Liver (tissue), 8 donors: ENCODE measurements at regions not wholly inside any gene's neighbourhood (a gene's known extent, or its start where the extent isn't known, plus 50 kb on each side); places are given as distances from the start of the nearest gene placed in this dataset.

Experiments used
- DNase-seq: peaks from one replicate; pipeline ENCODE4 v3.0.0-alpha.2; 2017; ENCODE audit warnings: low spot score
- H3K27ac ChIP-seq, 2 donors: one replicate each; pipeline ENCODE4 v1.7.0; 2013; ENCODE audit warnings: inconsistent platforms in 2 of 2, low read length in 2 of 2, control low read depth in 1 of 2, low read depth in 1 of 2, mild to moderate bottlenecking in 1 of 2
- H3K27me3 ChIP-seq, 4 donors: one replicate each; pipeline versions ENCODE4 v1.6.1 to v1.7.0; 2013; ENCODE audit warnings: low read length in 3 of 4, inconsistent platforms in 1 of 4, mild to moderate bottlenecking in 1 of 4, moderate library complexity in 1 of 4; ENCODE audit not compliant: control insufficient read depth in 4 of 4, insufficient read depth in 4 of 4
- H3K36me3 ChIP-seq, 4 donors: one replicate each; pipeline versions ENCODE4 v1.6.1 to v1.7.0; 2013; ENCODE audit warnings: low read length in 3 of 4, mild to moderate bottlenecking in 3 of 4, low read depth in 1 of 4, moderate library complexity in 1 of 4; ENCODE audit not compliant: control insufficient read depth in 4 of 4, insufficient read depth in 3 of 4
- H3K4me1 ChIP-seq, 4 donors: one replicate each; pipeline versions ENCODE4 v1.6.1 to v1.7.0; 2013; ENCODE audit warnings: low read length in 3 of 4, mild to moderate bottlenecking in 3 of 4, moderate library complexity in 1 of 4; ENCODE audit not compliant: control insufficient read depth in 4 of 4, insufficient read depth in 4 of 4
- H3K4me3 ChIP-seq, 3 donors: one replicate each; pipeline versions ENCODE4 v1.6.1 to v1.7.0; 2013; ENCODE audit warnings: low read length in 3 of 3, control low read depth in 1 of 3, low read depth in 1 of 3, mild to moderate bottlenecking in 1 of 3
- H3K9ac ChIP-seq, 2 donors: one replicate each; pipeline ENCODE4 v1.7.0; 2013; ENCODE audit warnings: low read length in 2 of 2, mild to moderate bottlenecking in 2 of 2, moderate library complexity in 2 of 2, control low read depth in 1 of 2, low read depth in 1 of 2
- H3K9me3 ChIP-seq, 4 donors: one replicate each; pipeline versions ENCODE4 v1.6.1 to v1.7.0; 2013; ENCODE audit warnings: low read length in 3 of 4; ENCODE audit not compliant: control insufficient read depth in 4 of 4
- EGR1 ChIP-seq, 2 donors: IDR thresholded peaks; 2 replicates each; pipeline ENCODE4 v1.6.1; 2016 to 2018; ENCODE audit warnings: antibody characterized with exemption in 2 of 2, low read depth in 2 of 2
- FOXA1 ChIP-seq: IDR thresholded peaks from 2 replicates; pipeline ENCODE4 v1.6.1; 2016; ENCODE audit warnings: antibody characterized with exemption
- FOXA2 ChIP-seq: IDR thresholded peaks from 2 replicates; pipeline ENCODE4 v1.6.1; 2016; ENCODE audit warnings: antibody characterized with exemption
- HNF4A ChIP-seq, 2 donors: conservative IDR thresholded peaks; 2 replicates each; pipeline ENCODE4 v1.6.1; 2016; ENCODE audit warnings: antibody characterized with exemption in 2 of 2, mild to moderate bottlenecking in 2 of 2
- HNF4G ChIP-seq: IDR thresholded peaks from 2 replicates; pipeline ENCODE4 v1.6.1; 2016; ENCODE audit warnings: antibody characterized with exemption
- JUND ChIP-seq, 2 donors: IDR thresholded peaks; 2 replicates each; pipeline ENCODE4 v1.6.1; 2016; ENCODE audit warnings: antibody characterized with exemption in 2 of 2
- NR2F2 ChIP-seq: IDR thresholded peaks from 2 replicates; pipeline ENCODE4 v1.6.1; 2016; ENCODE audit warnings: antibody characterized with exemption
- RAD21 ChIP-seq, 2 donors: IDR thresholded peaks; 2 replicates each; pipeline ENCODE4 v1.6.1; 2016; ENCODE audit warnings: antibody characterized with exemption in 2 of 2, mild to moderate bottlenecking in 2 of 2
- RXRA ChIP-seq, 2 donors: IDR thresholded peaks; 2 replicates each; pipeline ENCODE4 v1.6.1; 2017 to 2018; ENCODE audit warnings: antibody characterized with exemption in 2 of 2, mild to moderate bottlenecking in 1 of 2
- SP1 ChIP-seq: IDR thresholded peaks from 2 replicates; pipeline ENCODE4 v1.6.1; 2018; ENCODE audit warnings: antibody characterized with exemption, mild to moderate bottlenecking
- TAF1 ChIP-seq: conservative IDR thresholded peaks from 2 replicates; pipeline ENCODE4 v1.6.1; 2016; ENCODE audit warnings: antibody characterized with exemption, mild to moderate bottlenecking
- YY1 ChIP-seq: IDR thresholded peaks from 2 replicates; pipeline ENCODE4 v1.6.1; 2016; ENCODE audit warnings: antibody characterized with exemption, mild to moderate bottlenecking
- WGBS: extraction: QIAGEN DNeasy Blood & Tissue Kit; methylation state at CpG from one replicate; pipeline ENCODE4 v1.1.7; 2013; 5-methylcytosine and 5-hydroxymethylcytosine counted together
- TF ChIP-seq, protein P1 (sequence below): IDR thresholded peaks from 2 replicates; pipeline ENCODE4 v1.6.1; 2016; ENCODE audit warnings: antibody characterized with exemption
- TF ChIP-seq, protein P2 (sequence below): IDR thresholded peaks from 2 replicates; pipeline ENCODE4 v1.6.1; 2016; ENCODE audit warnings: antibody characterized with exemption, mild to moderate bottlenecking
- TF ChIP-seq, protein P3 (sequence below): fragments of 150-350 bp; IDR thresholded peaks from 2 replicates; pipeline ENCODE4 v1.5.1; 2017; ENCODE audit warnings: improper control_type of control experiment, low read depth, low read length; ENCODE audit not compliant: missing input control
- TF ChIP-seq, protein P4 (sequence below): IDR thresholded peaks from 2 replicates; pipeline ENCODE4 v1.6.1; 2016; ENCODE audit warnings: antibody characterized with exemption
- TF ChIP-seq, protein P5 (sequence below): IDR thresholded peaks from 2 replicates; pipeline ENCODE4 v1.6.1; 2016; ENCODE audit warnings: antibody characterized with exemption
- donor health status: healthy.
- donor health status: healthy.
- donor health status: healthy.
- donor health status: healthy.
- donor health status: healthy.

DNA sequence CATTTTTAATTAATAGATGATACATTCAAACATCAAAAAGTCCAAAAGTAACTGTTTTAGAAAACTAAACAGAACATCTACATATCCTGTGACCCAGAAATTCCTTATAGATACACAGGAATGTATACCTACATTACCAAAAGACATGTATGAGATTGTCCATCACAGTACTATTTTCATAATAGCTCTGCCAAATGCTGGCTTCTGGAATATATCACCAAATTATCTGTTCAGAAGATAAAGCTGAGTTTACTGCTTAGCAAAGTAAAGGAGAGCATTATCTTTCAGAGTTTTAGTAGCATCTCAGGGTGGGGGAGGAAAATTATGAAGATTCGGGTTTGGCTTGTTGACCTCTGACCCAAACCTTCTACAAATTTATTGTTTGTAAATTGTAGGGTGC lies 368.9 kb upstream of the SLC7A11 start (continued):
- TF ChIP-seq EGR1 (IDR thresholded peaks at IDR 0.05; ENCODE audit: low read depth in 2 of 2): no peak
- TF ChIP-seq HNF4G: no peak
- no peak for TF ChIP-seq FOXA1
- no peak for TF ChIP-seq RXRA (IDR thresholded peaks at IDR 0.05)
- TF ChIP-seq, protein P1, sequence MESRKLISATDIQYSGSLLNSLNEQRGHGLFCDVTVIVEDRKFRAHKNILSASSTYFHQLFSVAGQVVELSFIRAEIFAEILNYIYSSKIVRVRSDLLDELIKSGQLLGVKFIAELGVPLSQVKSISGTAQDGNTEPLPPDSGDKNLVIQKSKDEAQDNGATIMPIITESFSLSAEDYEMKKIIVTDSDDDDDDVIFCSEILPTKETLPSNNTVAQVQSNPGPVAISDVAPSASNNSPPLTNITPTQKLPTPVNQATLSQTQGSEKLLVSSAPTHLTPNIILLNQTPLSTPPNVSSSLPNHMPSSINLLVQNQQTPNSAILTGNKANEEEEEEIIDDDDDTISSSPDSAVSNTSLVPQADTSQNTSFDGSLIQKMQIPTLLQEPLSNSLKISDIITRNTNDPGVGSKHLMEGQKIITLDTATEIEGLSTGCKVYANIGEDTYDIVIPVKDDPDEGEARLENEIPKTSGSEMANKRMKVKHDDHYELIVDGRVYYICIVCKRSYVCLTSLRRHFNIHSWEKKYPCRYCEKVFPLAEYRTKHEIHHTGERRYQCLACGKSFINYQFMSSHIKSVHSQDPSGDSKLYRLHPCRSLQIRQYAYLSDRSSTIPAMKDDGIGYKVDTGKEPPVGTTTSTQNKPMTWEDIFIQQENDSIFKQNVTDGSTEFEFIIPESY: no peak
- no peak for TF ChIP-seq RAD21 (IDR thresholded peaks at IDR 0.05)

DNA sequence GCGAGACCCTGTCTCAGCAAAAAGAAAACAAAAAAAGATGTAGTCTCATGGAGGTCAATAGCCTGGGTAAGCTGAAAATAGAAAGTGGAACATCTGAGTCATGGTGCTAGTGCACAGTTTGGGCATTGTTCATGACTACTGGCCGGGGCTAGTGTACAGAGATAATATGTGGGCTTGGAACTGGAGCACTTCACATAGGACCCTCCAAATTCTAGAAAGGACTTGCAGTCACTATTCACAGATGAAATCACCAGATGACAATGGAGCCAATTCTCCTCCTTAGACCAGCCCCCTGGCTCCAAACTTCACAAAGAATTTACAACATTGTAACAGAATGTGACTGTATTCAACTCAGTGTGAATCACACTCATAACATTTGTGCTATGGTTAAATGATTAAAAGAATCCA lies 367.8 kb upstream of the SLC7A11 start:
- TF ChIP-seq JUND (IDR thresholded peaks at IDR 0.05) (peak; percentile 67 to 79), NR2F2 (no peak), RAD21 (IDR thresholded peaks at IDR 0.05) (no peak)
- DNase-seq: no peak
- no peak overlapping the region for H3K27ac ChIP-seq
- H3K4me1 ChIP-seq: no peaks in the 10 kb centered on the region
- no peaks in the 10 kb centered on the region for H3K9me3 ChIP-seq
- no peak overlapping the region for H3K9ac ChIP-seq
- no peaks in the 10 kb centered on the region for H3K27me3 ChIP-seq
- no peak overlapping the region for H3K4me3 ChIP-seq
- 72% methylated on average over 2 of the region's 2 CpGs for WGBS
- no peaks in the 10 kb centered on the region for H3K36me3 ChIP-seq

DNA sequence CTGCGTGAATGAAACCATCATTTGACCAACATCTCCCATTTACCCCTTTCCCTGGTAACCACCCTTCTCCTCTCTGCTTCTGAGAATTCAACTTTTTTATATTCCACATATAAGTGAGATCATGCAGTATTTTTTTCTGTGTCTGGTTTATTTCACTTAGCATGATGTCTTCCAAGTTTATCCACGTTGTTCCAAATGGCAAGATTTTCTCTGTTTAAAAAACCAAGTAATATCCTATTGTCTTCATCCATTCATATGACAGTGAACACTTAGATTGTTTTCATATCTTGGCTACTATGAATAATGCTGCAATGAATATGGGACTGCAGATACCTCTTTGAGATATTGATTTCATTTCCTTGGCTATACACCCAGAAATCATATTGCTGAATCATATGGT lies 362.4 kb upstream of the SLC7A11 start:
- no peak for TF ChIP-seq SP1
- no peak for TF ChIP-seq HNF4G
- TF ChIP-seq TAF1: no peak
- no peak overlapping the region for H3K9ac ChIP-seq
- H3K27me3 ChIP-seq: no peaks in the 10 kb centered on the region
- 81% methylated on average over 2 of the region's 2 CpGs for WGBS
- H3K4me1 ChIP-seq: no peaks in the 10 kb centered on the region
- H3K4me3 ChIP-seq: no peak overlapping the region
- H3K27ac ChIP-seq: no peak overlapping the region
- H3K9me3 ChIP-seq: no peaks in the 10 kb centered on the region
- DNase-seq: no peak
- H3K36me3 ChIP-seq: no peaks in the 10 kb centered on the region

DNA sequence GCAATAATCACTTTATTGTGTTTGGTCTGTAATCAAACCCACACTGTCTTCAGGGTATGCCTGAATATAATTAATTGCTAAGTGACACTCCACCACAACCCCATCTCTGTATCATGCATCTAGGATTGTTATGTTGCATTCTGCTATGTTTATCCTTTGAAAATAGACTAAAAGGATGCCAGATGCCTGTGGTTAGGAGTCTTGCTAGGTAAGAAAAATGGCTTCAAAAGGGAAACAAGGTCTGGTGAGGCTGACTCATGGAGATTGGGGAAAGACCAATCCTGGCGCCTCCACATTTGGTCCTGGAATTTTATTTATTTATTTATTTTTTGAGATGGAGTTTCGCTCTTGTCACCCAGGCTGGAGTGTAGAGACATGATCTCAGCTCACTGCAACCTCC lies 360.5 kb upstream of the SLC7A11 start:
- Histone ChIP-seq H3K9ac (no peak overlapping the region), H3K4me1 (no peaks in the 10 kb centered on the region), H3K9me3 (no peaks in the 10 kb centered on the region), H3K4me3 (no peak overlapping the region), H3K36me3 (no peaks in the 10 kb centered on the region), H3K27ac (no peak overlapping the region), H3K27me3 (no peaks in the 10 kb centered on the region)
- WGBS: 94% methylated on average over 2 of the region's 2 CpGs
- no peak for DNase-seq
- TF ChIP-seq YY1 (no peak), FOXA2 (no peak), RAD21 (IDR thresholded peaks at IDR 0.05) (no peak), RXRA (IDR thresholded peaks at IDR 0.05) (no peak), FOXA1 (no peak), HNF4A (conservative IDR thresholded peaks at IDR 0.05) (no peak), TAF1 (no peak), SP1 (no peak), NR2F2 (no peak), HNF4G (no peak), EGR1 (IDR thresholded peaks at IDR 0.05; ENCODE audit: low read depth in 2 of 2) (no peak), JUND (IDR thresholded peaks at IDR 0.05) (no peak)
- TF ChIP-seq, protein P2, sequence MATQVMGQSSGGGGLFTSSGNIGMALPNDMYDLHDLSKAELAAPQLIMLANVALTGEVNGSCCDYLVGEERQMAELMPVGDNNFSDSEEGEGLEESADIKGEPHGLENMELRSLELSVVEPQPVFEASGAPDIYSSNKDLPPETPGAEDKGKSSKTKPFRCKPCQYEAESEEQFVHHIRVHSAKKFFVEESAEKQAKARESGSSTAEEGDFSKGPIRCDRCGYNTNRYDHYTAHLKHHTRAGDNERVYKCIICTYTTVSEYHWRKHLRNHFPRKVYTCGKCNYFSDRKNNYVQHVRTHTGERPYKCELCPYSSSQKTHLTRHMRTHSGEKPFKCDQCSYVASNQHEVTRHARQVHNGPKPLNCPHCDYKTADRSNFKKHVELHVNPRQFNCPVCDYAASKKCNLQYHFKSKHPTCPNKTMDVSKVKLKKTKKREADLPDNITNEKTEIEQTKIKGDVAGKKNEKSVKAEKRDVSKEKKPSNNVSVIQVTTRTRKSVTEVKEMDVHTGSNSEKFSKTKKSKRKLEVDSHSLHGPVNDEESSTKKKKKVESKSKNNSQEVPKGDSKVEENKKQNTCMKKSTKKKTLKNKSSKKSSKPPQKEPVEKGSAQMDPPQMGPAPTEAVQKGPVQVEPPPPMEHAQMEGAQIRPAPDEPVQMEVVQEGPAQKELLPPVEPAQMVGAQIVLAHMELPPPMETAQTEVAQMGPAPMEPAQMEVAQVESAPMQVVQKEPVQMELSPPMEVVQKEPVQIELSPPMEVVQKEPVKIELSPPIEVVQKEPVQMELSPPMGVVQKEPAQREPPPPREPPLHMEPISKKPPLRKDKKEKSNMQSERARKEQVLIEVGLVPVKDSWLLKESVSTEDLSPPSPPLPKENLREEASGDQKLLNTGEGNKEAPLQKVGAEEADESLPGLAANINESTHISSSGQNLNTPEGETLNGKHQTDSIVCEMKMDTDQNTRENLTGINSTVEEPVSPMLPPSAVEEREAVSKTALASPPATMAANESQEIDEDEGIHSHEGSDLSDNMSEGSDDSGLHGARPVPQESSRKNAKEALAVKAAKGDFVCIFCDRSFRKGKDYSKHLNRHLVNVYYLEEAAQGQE: no peak
- TF ChIP-seq, protein P3, sequence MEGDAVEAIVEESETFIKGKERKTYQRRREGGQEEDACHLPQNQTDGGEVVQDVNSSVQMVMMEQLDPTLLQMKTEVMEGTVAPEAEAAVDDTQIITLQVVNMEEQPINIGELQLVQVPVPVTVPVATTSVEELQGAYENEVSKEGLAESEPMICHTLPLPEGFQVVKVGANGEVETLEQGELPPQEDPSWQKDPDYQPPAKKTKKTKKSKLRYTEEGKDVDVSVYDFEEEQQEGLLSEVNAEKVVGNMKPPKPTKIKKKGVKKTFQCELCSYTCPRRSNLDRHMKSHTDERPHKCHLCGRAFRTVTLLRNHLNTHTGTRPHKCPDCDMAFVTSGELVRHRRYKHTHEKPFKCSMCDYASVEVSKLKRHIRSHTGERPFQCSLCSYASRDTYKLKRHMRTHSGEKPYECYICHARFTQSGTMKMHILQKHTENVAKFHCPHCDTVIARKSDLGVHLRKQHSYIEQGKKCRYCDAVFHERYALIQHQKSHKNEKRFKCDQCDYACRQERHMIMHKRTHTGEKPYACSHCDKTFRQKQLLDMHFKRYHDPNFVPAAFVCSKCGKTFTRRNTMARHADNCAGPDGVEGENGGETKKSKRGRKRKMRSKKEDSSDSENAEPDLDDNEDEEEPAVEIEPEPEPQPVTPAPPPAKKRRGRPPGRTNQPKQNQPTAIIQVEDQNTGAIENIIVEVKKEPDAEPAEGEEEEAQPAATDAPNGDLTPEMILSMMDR: no peak
- TF ChIP-seq, protein P4, sequence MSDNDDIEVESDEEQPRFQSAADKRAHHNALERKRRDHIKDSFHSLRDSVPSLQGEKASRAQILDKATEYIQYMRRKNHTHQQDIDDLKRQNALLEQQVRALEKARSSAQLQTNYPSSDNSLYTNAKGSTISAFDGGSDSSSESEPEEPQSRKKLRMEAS: no peak
- TF ChIP-seq, protein P5, sequence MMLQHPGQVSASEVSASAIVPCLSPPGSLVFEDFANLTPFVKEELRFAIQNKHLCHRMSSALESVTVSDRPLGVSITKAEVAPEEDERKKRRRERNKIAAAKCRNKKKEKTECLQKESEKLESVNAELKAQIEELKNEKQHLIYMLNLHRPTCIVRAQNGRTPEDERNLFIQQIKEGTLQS: no peak
- TF ChIP-seq, protein P1: no peak
